ENCODE measurements at regions not wholly inside any gene's neighbourhood (a gene's known extent, or its start where the extent isn't known, plus 50 kb on each side); places are given as distances from the start of the nearest gene placed in this dataset.

- no CpG with 5 or more reads among the region's 4 CpGs for WGBS (ENCODE audit: insufficient coverage, low lambda C conversion rate)
- peaks cover 5% of the 10 kb centered on the region for H3K4me1 ChIP-seq (ENCODE audit: control insufficient read depth, insufficient read depth, low read length)
- peaks cover 3% of the 10 kb centered on the region for H3K27me3 ChIP-seq (ENCODE audit: control insufficient read depth, insufficient read depth, low read length)
- no peaks in the 10 kb centered on the region for H3K36me3 ChIP-seq (ENCODE audit: control insufficient read depth, insufficient read depth, low read length)
- H3K9me3 ChIP-seq (ENCODE audit: control insufficient read depth, low read depth, low read length) = no peaks in the 10 kb centered on the region
- H3K4me3 ChIP-seq (ENCODE audit: low read length) = no peak overlapping the region
- H3K27ac ChIP-seq (ENCODE audit: low read length) = no peak overlapping the region
- DNase-seq = no peak
These were observed 566.3 kb upstream of the CADM1 start for GRCh38 chr11:116070520-116070919.

GRCh38 chr11:116066777-116067176, 562.6 kb upstream of the CADM1 start:
- no peaks in the 10 kb centered on the region for H3K36me3 ChIP-seq (ENCODE audit: control insufficient read depth, insufficient read depth, low read length)
- H3K4me1 ChIP-seq (ENCODE audit: control insufficient read depth, insufficient read depth, low read length) = peaks cover 8% of the 10 kb centered on the region
- no peak overlapping the region for H3K27ac ChIP-seq (ENCODE audit: low read length)
- DNase-seq = no peak
- WGBS (ENCODE audit: insufficient coverage, low lambda C conversion rate) = 83% methylated on average over 1 of the region's 6 CpGs
- H3K9me3 ChIP-seq (ENCODE audit: control insufficient read depth, low read depth, low read length) = no peaks in the 10 kb centered on the region
- H3K27me3 ChIP-seq (ENCODE audit: control insufficient read depth, insufficient read depth, low read length) = no peaks in the 10 kb centered on the region
- no peak overlapping the region for H3K4me3 ChIP-seq (ENCODE audit: low read length)

GRCh38 chr11:116065986-116066385, 561.8 kb upstream of the CADM1 start:
- Histone ChIP-seq H3K4me1 (ENCODE audit: control insufficient read depth, insufficient read depth, low read length) (peaks cover 8% of the 10 kb centered on the region), H3K9me3 (ENCODE audit: control insufficient read depth, low read depth, low read length) (no peaks in the 10 kb centered on the region), H3K36me3 (ENCODE audit: control insufficient read depth, insufficient read depth, low read length) (no peaks in the 10 kb centered on the region), H3K4me3 (ENCODE audit: low read length) (no peak overlapping the region), H3K27me3 (ENCODE audit: control insufficient read depth, insufficient read depth, low read length) (no peaks in the 10 kb centered on the region), H3K27ac (ENCODE audit: low read length) (no peak overlapping the region)
- no CpG with 5 or more reads among the region's 8 CpGs for WGBS (ENCODE audit: insufficient coverage, low lambda C conversion rate)
- no peak for DNase-seq

GRCh38 chr11:116065191-116065895, 561.1 kb upstream of the CADM1 start:
- Histone ChIP-seq H3K4me1 (ENCODE audit: control insufficient read depth, insufficient read depth, low read length) (peaks cover 8% of the 10 kb centered on the region), H3K27ac (ENCODE audit: low read length) (no peak overlapping the region), H3K36me3 (ENCODE audit: control insufficient read depth, insufficient read depth, low read length) (no peaks in the 10 kb centered on the region), H3K4me3 (ENCODE audit: low read length) (no peak overlapping the region), H3K9me3 (ENCODE audit: control insufficient read depth, low read depth, low read length) (no peaks in the 10 kb centered on the region), H3K27me3 (ENCODE audit: control insufficient read depth, insufficient read depth, low read length) (peaks cover 3% of the 10 kb centered on the region)
- no peak for DNase-seq
- WGBS (ENCODE audit: insufficient coverage, low lambda C conversion rate) = 80% methylated on average over 1 of the region's 10 CpGs

DNA sequence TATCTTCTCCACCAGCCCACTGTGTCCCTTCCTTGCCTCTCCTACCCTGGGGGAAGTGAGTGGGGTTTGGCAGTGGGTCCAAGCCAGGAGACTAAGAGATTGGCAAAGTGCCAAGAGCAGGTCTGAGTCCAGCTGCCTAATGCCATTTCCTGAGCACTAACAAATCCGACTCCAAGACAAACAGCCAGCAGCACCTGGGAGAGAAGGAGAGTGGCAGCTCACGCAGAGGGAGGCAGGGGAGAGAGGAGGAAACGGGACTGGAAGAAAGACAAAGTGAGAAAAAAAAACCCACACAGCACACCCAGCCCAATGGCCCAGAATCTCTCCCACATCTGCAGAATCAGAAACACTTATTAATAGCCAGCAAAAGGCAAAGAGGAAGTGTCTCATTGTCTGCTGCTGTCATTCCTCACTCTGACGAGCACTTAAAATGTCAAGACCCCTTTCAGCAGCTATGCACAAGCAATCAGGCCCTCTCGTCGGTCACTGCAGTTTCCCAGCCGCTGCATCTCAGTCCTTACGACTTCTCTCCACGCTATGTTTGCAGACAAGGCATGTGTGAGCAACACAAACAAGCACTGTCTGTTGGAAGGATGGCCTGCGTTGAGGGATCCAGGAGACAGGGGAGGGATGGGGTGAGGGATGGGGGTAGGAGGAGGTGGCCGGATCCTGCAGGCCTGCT, 558.4 kb upstream of the CADM1 start:
- no CpG with 5 or more reads among the region's 11 CpGs for WGBS (ENCODE audit: insufficient coverage, low lambda C conversion rate)
- Histone ChIP-seq H3K27ac (ENCODE audit: low read length) (peak overlapping the region; percentile 23), H3K4me1 (ENCODE audit: control insufficient read depth, insufficient read depth, low read length) (peaks cover 8% of the 10 kb centered on the region), H3K4me3 (ENCODE audit: low read length) (no peak overlapping the region), H3K9me3 (ENCODE audit: control insufficient read depth, low read depth, low read length) (no peaks in the 10 kb centered on the region), H3K27me3 (ENCODE audit: control insufficient read depth, insufficient read depth, low read length) (peaks cover 5% of the 10 kb centered on the region), H3K36me3 (ENCODE audit: control insufficient read depth, insufficient read depth, low read length) (no peaks in the 10 kb centered on the region)
- DNase-seq = peak; percentile 31 to 66

DNA sequence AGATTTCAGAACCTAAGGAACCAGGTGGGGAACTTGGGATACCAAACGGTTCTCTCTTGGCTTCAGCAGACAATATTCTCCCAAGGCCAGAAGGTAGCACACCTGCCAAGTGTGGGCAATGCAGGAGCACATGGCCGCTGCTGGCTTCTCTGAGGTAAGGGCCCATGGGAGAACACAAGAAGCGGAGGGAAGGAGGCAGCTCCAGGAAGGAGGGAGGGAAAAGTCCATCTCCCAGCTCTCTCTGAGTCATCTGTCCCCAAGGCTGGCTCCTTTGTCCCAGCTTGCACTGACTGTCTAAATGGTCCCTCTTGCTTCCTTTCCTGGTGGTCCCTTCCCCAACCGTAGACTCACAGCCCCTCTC, 557.9 kb upstream of the CADM1 start:
- no peak for DNase-seq
- Histone ChIP-seq H3K27me3 (ENCODE audit: control insufficient read depth, insufficient read depth, low read length) (peaks cover 8% of the 10 kb centered on the region), H3K36me3 (ENCODE audit: control insufficient read depth, insufficient read depth, low read length) (no peaks in the 10 kb centered on the region), H3K4me3 (ENCODE audit: low read length) (no peak overlapping the region), H3K9me3 (ENCODE audit: control insufficient read depth, low read depth, low read length) (no peaks in the 10 kb centered on the region), H3K4me1 (ENCODE audit: control insufficient read depth, insufficient read depth, low read length) (peaks cover 8% of the 10 kb centered on the region), H3K27ac (ENCODE audit: low read length) (no peak overlapping the region)
- WGBS (ENCODE audit: insufficient coverage, low lambda C conversion rate) = no CpG with 5 or more reads among the region's 4 CpGs

- H3K27me3 ChIP-seq (ENCODE audit: control insufficient read depth, insufficient read depth, low read length) = peaks cover 8% of the 10 kb centered on the region
- no CpG with 5 or more reads among the region's 4 CpGs for WGBS (ENCODE audit: insufficient coverage, low lambda C conversion rate)
- no peaks in the 10 kb centered on the region for H3K9me3 ChIP-seq (ENCODE audit: control insufficient read depth, low read depth, low read length)
- no peak overlapping the region for H3K4me3 ChIP-seq (ENCODE audit: low read length)
- no peak for DNase-seq
- no peak overlapping the region for H3K27ac ChIP-seq (ENCODE audit: low read length)
- H3K36me3 ChIP-seq (ENCODE audit: control insufficient read depth, insufficient read depth, low read length) = no peaks in the 10 kb centered on the region
- H3K4me1 ChIP-seq (ENCODE audit: control insufficient read depth, insufficient read depth, low read length) = peaks cover 8% of the 10 kb centered on the region
These were observed 557.1 kb upstream of the CADM1 start for GRCh38 chr11:116061322-116061721.

DNA sequence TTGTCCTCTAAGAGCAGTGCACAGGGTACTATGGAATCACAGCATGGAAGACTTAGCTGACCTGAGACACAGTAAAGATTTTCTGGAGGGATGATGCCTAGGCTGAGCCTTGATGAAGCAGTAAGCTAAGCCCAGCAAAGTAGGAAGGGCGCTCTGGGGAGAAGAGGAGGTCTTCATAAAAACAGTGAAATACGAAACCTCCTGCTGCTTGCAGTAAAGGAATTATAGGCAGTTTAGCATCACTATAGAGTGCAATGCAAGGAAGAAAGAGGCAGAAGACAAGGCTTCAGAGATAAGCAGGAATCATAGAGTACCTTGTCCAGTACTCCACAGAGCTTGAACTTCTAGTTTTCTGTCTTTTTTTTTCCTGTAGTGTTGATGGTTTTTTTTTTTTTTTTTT, 555.7 kb upstream of the CADM1 start:
- 50% methylated on average over 1 of the region's 2 CpGs for WGBS (ENCODE audit: insufficient coverage, low lambda C conversion rate)
- H3K27me3 ChIP-seq (ENCODE audit: control insufficient read depth, insufficient read depth, low read length) = peaks cover 8% of the 10 kb centered on the region
- H3K9me3 ChIP-seq (ENCODE audit: control insufficient read depth, low read depth, low read length) = no peaks in the 10 kb centered on the region
- no peak for DNase-seq
- H3K4me1 ChIP-seq (ENCODE audit: control insufficient read depth, insufficient read depth, low read length) = peaks cover 8% of the 10 kb centered on the region
- H3K27ac ChIP-seq (ENCODE audit: low read length) = no peak overlapping the region
- no peaks in the 10 kb centered on the region for H3K36me3 ChIP-seq (ENCODE audit: control insufficient read depth, insufficient read depth, low read length)
- no peak overlapping the region for H3K4me3 ChIP-seq (ENCODE audit: low read length)

GRCh38 chr11:116057000-116057399, 552.8 kb upstream of the CADM1 start:
- WGBS (ENCODE audit: insufficient coverage, low lambda C conversion rate) = 80% methylated on average over 1 of the region's 3 CpGs
- Histone ChIP-seq H3K9me3 (ENCODE audit: control insufficient read depth, low read depth, low read length) (no peaks in the 10 kb centered on the region), H3K4me3 (ENCODE audit: low read length) (no peak overlapping the region), H3K27me3 (ENCODE audit: control insufficient read depth, insufficient read depth, low read length) (peaks cover 19% of the 10 kb centered on the region), H3K27ac (ENCODE audit: low read length) (no peak overlapping the region), H3K36me3 (ENCODE audit: control insufficient read depth, insufficient read depth, low read length) (no peaks in the 10 kb centered on the region), H3K4me1 (ENCODE audit: control insufficient read depth, insufficient read depth, low read length) (no peaks in the 10 kb centered on the region)
- DNase-seq = no peak

GRCh38 chr11:116055064-116055463, 550.8 kb upstream of the CADM1 start:
- H3K27me3 ChIP-seq (ENCODE audit: control insufficient read depth, insufficient read depth, low read length) = peaks cover 18% of the 10 kb centered on the region
- no peak overlapping the region for H3K27ac ChIP-seq (ENCODE audit: low read length)
- H3K4me1 ChIP-seq (ENCODE audit: control insufficient read depth, insufficient read depth, low read length) = peaks cover 1% of the 10 kb centered on the region
- H3K4me3 ChIP-seq (ENCODE audit: low read length) = no peak overlapping the region
- no peaks in the 10 kb centered on the region for H3K9me3 ChIP-seq (ENCODE audit: control insufficient read depth, low read depth, low read length)
- H3K36me3 ChIP-seq (ENCODE audit: control insufficient read depth, insufficient read depth, low read length) = no peaks in the 10 kb centered on the region
- WGBS (ENCODE audit: insufficient coverage, low lambda C conversion rate) = no CpG with 5 or more reads among the region's 2 CpGs
- no peak for DNase-seq

GRCh38 chr11:116053548-116053919, 549.3 kb upstream of the CADM1 start:
- DNase-seq = no peak
- 27% methylated on average over 3 of the region's 6 CpGs for WGBS (ENCODE audit: insufficient coverage, low lambda C conversion rate)
- Histone ChIP-seq H3K27ac (ENCODE audit: low read length) (no peak overlapping the region), H3K36me3 (ENCODE audit: control insufficient read depth, insufficient read depth, low read length) (no peaks in the 10 kb centered on the region), H3K4me3 (ENCODE audit: low read length) (no peak overlapping the region), H3K9me3 (ENCODE audit: control insufficient read depth, low read depth, low read length) (no peaks in the 10 kb centered on the region), H3K27me3 (ENCODE audit: control insufficient read depth, insufficient read depth, low read length) (peaks cover 16% of the 10 kb centered on the region), H3K4me1 (ENCODE audit: control insufficient read depth, insufficient read depth, low read length) (peaks cover 8% of the 10 kb centered on the region)

Data from large intestine (tissue), 3 donors.